Common myeloid progenitor, CD34-positive (primary cell): ENCODE measurements at regions not wholly inside any gene's neighbourhood (a gene's known extent, or its start where the extent isn't known, plus 50 kb on each side); places are given as distances from the start of the nearest gene placed in this dataset.

Experiments
- CTCF ChIA-PET: fragments of 350-600 bp; sonication (Branson Sonifier 250); formaldehyde crosslinking; loops from one replicate; lab custom pipeline; 2021; ENCODE audit warnings: antibody characterized with exemption; lab: Charles Lee
- POLR2A ChIA-PET: fragments of 350-600 bp; sonication (Branson Sonifier 250); formaldehyde crosslinking; loops from one replicate; lab custom pipeline; 2021; ENCODE audit warnings: antibody characterized with exemption; lab: Charles Lee
- DNase-seq, 3 donors: peaks; one replicate each; pipeline versions ENCODE4 v3.0.0 to v3.0.0-alpha.2; 2013
- H3K27ac ChIP-seq, 2 experiments: 1 replicate in 1 of 2; 2 replicates in 1 of 2; pipeline ENCODE4 v1.7.0; 2013; ENCODE audit warnings: inconsistent platforms in 2 of 2, low read length in 2 of 2, mild to moderate bottlenecking in 2 of 2, low read depth in 1 of 2, moderate library complexity in 1 of 2; ENCODE audit not compliant: severe bottlenecking in 2 of 2, insufficient read depth in 1 of 2, poor library complexity in 1 of 2
- H3K27me3 ChIP-seq, 5 experiments: replicated peaks in 2 of 5; 1 replicate in 3 of 5; 2 replicates in 2 of 5; pipeline versions ENCODE4 v1.6.1 to v1.7.0; 2013; ENCODE audit warnings: low read length in 4 of 5, mild to moderate bottlenecking in 2 of 5, moderate library complexity in 2 of 5, inconsistent platforms in 1 of 5; ENCODE audit not compliant: insufficient read depth in 5 of 5, control insufficient read depth in 4 of 5
- H3K36me3 ChIP-seq, 4 experiments: 1 replicate in 2 of 4; 2 replicates in 2 of 4; pipeline versions ENCODE4 v1.6.1 to v1.7.0; 2013; ENCODE audit warnings: low read length in 3 of 4, control low read depth in 1 of 4, mild to moderate bottlenecking in 1 of 4; ENCODE audit not compliant: control insufficient read depth in 4 of 4, insufficient read depth in 4 of 4
- H3K4me1 ChIP-seq, 4 experiments: 1 replicate in 3 of 4; 2 replicates in 1 of 4; pipeline versions ENCODE4 v1.6.1 to v1.7.1; 2013; ENCODE audit warnings: low read length in 3 of 4, mild to moderate bottlenecking in 3 of 4, control low read depth in 1 of 4, inconsistent platforms in 1 of 4, moderate library complexity in 1 of 4; ENCODE audit not compliant: control insufficient read depth in 4 of 4, insufficient read depth in 4 of 4; ENCODE audit errors: control extremely low read depth in 1 of 4
- H3K4me3 ChIP-seq, 7 experiments: 1 replicate in 4 of 7; 2 replicates in 3 of 7; pipeline versions ENCODE4 v1.5.1 to v1.7.0; 2013; ENCODE audit warnings: mild to moderate bottlenecking in 7 of 7, low read length in 6 of 7, moderate library complexity in 6 of 7, inconsistent platforms in 2 of 7, low read depth in 2 of 7, control low read depth in 1 of 7; ENCODE audit not compliant: insufficient read depth in 4 of 7, control insufficient read depth in 1 of 7; ENCODE audit errors: extremely low read depth in 1 of 7
- H3K9me3 ChIP-seq, 5 experiments: 1 replicate in 4 of 5; 2 replicates in 1 of 5; pipeline versions ENCODE4 v1.6.1 to v1.7.1; 2013; ENCODE audit warnings: low read length in 4 of 5, mild to moderate bottlenecking in 2 of 5, inconsistent platforms in 1 of 5, low read depth in 1 of 5, moderate library complexity in 1 of 5; ENCODE audit not compliant: control insufficient read depth in 4 of 5, insufficient read depth in 2 of 5; ENCODE audit errors: control extremely low read depth in 1 of 5
- WGBS: methylation state at CpG from one replicate; pipeline ENCODE4 v1.1.5; 2013; ENCODE audit not compliant: insufficient coverage; 5-methylcytosine and 5-hydroxymethylcytosine counted together

DNA sequence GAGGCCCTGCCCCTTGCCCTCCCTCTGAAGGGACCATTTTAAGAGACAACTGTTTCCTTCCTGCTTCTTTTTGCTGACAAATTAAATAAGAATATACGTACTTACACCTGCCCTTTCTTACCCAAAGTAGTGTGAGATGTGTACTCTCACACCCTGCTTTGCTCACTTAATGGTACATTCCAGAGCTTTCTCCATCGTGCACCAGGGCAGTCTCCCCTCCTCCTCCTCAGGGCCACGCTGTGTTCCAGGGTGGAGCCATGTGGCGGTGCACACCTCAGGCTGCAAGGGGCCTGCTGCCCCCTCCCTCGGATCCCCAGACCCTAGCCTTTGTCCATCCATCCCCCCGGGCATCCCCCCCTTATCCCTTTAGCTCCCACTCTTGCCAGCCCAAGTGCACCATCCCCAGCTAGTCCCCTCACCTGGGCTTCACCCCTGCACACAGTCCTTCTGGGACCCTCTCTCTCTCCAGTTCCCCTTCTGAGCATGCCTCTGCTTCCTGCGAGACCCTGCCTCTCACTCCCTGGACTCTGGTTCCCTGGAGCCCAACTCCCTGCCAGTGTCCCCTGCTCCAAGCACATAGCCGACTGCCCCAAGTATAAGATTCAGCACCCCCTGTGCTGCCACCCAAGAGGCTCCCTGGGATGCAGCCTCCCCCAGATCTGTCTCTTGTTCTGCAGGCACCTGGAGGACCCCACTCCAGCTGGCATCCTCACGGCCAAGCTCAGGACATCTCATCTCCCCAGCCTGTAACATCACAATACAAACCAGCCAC, 89.5 kb upstream of the IQSEC1 start:
- Histone ChIP-seq H3K4me3 (no peak overlapping the region), H3K36me3 (no peaks in the 10 kb centered on the region), H3K9me3 (no peaks in the 10 kb centered on the region), H3K27me3 (no peaks in the 10 kb centered on the region), H3K4me1 (no peaks in the 10 kb centered on the region), H3K27ac (no peak overlapping the region)
- ChIA-PET POLR2A (no interaction called here), CTCF (no interaction called here)
- 80% methylated on average over 9 of the region's 9 CpGs for whole genome bisulfite sequencing
- no peak for DNase-seq

DNA sequence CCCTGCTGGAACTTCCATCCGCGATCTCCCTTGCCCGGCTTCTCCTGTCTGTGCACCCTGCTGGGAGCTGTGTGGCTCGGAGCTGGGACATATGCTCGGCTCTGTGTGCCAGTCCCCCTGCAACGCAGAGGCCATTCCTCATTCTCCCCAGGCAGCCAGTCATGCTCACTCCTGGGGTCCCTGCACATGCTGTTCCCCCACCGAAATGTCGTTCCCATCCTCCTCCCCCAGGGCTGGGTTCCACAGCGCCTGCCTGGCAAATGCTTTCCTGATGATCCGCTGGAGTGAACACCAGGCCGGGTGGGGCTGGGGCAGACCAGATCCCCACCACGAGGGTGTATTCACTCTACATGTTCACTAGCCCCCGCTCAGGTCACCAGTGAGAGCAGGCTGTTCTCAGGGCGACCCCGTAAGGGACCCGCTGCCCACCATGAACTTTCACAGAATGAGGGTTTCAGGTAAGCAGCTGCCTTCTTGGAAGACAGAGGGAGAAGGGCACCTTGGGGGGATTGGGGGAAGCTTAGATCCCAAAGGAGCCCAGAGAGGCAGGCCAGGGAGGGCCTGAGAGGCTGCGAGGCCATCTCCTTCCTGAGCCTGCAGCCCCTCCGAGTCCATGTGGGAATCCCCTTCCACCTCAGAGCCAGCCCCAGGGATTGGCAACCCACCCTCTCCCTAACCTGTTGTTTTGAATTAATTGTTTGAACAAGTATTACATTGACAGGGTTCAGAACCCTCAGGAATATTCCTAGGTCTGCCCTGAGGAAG, 88.7 kb upstream of the IQSEC1 start:
- CTCF ChIA-PET = no interaction called here

DNA sequence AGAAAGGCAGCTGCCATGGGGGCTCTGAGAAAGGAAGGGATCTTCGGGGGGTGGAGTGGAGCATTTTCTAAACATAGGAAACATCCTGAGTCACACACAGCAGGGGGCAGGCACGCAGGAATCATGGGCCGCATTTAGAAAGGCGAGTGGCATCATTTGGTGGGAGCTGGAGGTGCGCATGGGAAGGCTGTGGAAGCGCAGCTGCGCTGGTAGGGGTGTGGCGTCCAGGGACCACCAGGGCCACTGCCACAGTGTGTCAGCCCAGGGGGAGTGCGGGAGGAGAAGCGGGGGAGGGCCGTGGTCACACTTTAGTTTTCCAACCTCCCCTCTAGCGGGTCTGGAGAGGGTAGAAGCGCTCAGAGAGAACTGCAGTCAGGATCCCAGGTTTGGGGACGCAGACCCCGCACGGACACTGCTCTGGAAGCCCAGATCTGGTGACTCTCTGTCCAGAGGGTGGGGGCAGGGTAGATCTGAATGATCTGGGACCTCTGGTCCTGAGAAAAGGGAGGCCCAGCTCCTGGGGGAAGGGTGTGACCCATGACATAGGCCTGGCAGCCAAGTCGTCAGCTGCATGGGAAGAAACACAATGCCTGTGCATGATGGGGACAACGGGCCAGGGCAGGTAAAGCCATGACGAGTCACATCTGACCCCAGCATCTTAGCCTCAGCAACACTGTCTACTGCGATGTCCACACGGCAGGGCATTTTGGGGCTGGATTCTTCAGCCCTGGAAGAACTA, 88.0 kb upstream of the IQSEC1 start:
- no peaks in the 10 kb centered on the region for H3K36me3 ChIP-seq
- CTCF ChIA-PET = no interaction called here
- POLR2A ChIA-PET = interaction anchor here (0.6 kb wide), 2 partner anchors 14 to 55 kb away, joined by 3 read pairs; no protein-coding TSS in a partner anchor
- no peak overlapping the region for H3K4me3 ChIP-seq
- H3K27ac ChIP-seq = no peak overlapping the region
- H3K27me3 ChIP-seq = peaks cover 0 to 5% (median 0%) of the 10 kb centered on the region in 5 experiments
- peaks cover 0 to 5% (median 0%) of the 10 kb centered on the region in 5 experiments for H3K9me3 ChIP-seq
- WGBS = 90% methylated on average over 20 of the region's 21 CpGs
- no peaks in the 10 kb centered on the region for H3K4me1 ChIP-seq
- DNase-seq = no peak

More for the DNA sequence above, 88.7 kb upstream of the IQSEC1 start:
- Histone ChIP-seq H3K27ac (no peak overlapping the region), H3K27me3 (no peaks in the 10 kb centered on the region), H3K9me3 (no peaks in the 10 kb centered on the region), H3K36me3 (no peaks in the 10 kb centered on the region), H3K4me1 (no peaks in the 10 kb centered on the region), H3K4me3 (no peak overlapping the region)
- POLR2A ChIA-PET = interaction anchor here (0.6 kb wide), 1 partner anchor 572 kb away, joined by 3 read pairs; no protein-coding TSS in a partner anchor
- no peak for DNase-seq
- WGBS = 96% methylated on average over 12 of the region's 18 CpGs

DNA sequence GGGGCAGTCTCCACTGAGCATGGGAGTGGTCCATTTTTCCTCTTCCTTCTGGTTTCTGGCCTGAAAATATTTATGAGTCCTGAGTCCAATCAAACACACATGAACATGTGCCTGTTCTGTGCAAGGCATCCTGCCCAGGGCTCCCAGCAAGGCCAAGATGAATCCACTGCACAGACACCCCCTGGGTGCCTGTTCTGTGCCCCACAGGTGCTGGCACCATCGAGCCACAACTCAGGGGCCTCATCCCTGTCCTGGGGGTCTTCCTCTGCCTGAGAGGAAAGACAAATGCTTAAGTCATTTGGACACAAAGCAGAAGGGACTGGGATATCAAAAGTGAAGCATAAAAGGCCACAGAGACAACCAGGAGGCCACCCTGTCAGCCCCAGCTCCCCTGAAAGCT, 87.4 kb upstream of the IQSEC1 start:
- peaks cover 0 to 9% (median 4%) of the 10 kb centered on the region in 5 experiments for H3K9me3 ChIP-seq
- WGBS = 63% methylated on average over 1 of the region's 1 CpG
- no peak overlapping the region for H3K4me3 ChIP-seq
- H3K4me1 ChIP-seq = no peaks in the 10 kb centered on the region
- peaks cover 0 to 5% (median 0%) of the 10 kb centered on the region in 5 experiments for H3K27me3 ChIP-seq
- CTCF ChIA-PET = no interaction called here
- no peak overlapping the region for H3K27ac ChIP-seq
- H3K36me3 ChIP-seq = no peaks in the 10 kb centered on the region
- POLR2A ChIA-PET = interaction anchor here (0.6 kb wide), 2 partner anchors 14 to 55 kb away, joined by 3 read pairs; no protein-coding TSS in a partner anchor
- no peak for DNase-seq

DNA sequence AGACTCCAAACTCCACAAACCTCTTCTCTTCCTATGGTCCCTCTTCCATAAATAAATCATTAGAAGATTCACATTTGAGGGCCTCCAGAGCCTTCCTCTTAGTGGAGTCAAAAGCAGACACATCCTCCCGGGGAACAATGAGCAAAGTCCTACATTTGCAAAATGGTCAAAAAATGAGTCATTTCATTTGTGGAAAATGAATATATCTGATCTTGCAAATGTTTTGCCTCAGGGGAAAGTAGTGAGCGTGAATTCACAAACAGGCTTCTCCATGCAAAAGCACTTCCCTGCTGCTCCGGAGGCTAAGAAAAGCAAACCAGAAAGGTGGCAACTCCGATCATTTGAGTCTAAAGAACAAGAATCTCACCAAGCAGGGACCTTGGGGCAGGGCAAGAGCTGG, 86.7 kb upstream of the IQSEC1 start:
- H3K9me3 ChIP-seq = peaks cover 0 to 13% (median 9%) of the 10 kb centered on the region in 5 experiments
- no peak overlapping the region for H3K27ac ChIP-seq
- H3K27me3 ChIP-seq = peaks cover 0 to 5% (median 0%) of the 10 kb centered on the region in 5 experiments
- no peak overlapping the region for H3K4me3 ChIP-seq
- 95% methylated on average over 4 of the region's 4 CpGs for WGBS
- CTCF ChIA-PET = no interaction called here
- H3K4me1 ChIP-seq = no peaks in the 10 kb centered on the region
- H3K36me3 ChIP-seq = no peaks in the 10 kb centered on the region
- POLR2A ChIA-PET = no interaction called here
- no peak for DNase-seq

DNA sequence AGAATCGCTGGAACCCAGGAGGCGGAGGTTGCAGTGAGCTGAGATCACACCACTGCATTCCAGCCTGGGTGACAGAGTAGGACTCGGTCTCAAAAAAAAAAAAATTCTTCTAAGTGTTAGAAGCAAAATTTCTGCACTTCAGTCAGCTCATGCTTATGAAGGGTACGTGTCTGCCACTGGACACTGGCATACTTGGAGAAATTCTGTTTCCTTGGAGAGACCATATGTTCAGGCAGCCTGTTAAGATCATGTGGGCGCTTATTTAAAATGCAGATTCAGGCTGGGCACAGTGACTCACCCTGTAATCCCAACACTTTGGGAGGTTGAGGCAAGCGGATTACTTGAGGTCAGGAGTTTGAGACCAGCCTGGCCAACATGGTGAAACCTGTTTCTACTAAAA, 85.6 kb upstream of the IQSEC1 start:
- Histone ChIP-seq H3K4me3 (no peak overlapping the region), H3K27ac (no peak overlapping the region), H3K27me3 (peaks cover 0 to 5% (median 0%) of the 10 kb centered on the region in 5 experiments), H3K4me1 (no peaks in the 10 kb centered on the region), H3K36me3 (no peaks in the 10 kb centered on the region), H3K9me3 (peaks cover 0 to 13% (median 9%) of the 10 kb centered on the region in 5 experiments)
- DNase-seq = no peak
- ChIA-PET CTCF (no interaction called here), POLR2A (no interaction called here)
- over 99% methylated on average over 6 of the region's 6 CpGs for WGBS
